ENCODE measurements at regions not wholly inside any gene's neighbourhood (a gene's known extent, or its start where the extent isn't known, plus 50 kb on each side); places are given as distances from the start of the nearest gene placed in this dataset.
"Not testable (repeated sequence)": the region's sequence is repeated elsewhere in the genome, so short reads cannot be mapped to it uniquely, and the experiment has no call there.

DNA sequence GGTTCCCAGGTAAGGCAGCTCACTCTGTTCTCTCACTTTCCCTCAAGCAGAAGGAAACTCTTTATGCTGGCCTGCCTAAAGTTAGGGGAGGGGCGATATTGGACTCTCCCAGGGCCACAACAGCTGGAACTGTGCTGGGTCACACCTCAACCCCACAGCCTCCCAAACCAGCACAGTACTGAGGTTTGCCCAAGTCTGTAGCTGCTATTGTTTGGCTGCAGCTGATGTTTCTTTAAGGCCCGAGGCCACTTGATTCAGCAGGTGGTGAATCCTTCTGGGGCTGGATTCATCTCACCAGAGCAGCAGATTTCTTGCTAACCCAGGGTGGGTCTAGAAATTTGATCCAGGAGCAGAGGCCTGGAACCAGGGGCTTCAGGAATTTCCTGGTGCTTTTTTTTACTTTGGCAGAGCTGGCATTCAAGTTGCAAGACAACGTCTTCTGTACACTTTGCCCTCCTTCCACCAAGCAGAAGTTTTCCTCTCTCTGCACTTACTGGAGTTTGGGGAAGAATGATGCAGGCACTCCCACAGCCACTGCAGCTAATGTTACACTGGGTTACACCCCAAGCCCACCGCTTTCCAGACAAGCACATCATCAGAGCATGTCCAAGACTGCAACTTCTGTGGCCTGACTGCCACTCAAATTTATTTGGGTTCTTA lies 544.7 kb upstream of the NDST4 start:
- no peak for DNase-seq (ENCODE audit: low read depth)

DNA sequence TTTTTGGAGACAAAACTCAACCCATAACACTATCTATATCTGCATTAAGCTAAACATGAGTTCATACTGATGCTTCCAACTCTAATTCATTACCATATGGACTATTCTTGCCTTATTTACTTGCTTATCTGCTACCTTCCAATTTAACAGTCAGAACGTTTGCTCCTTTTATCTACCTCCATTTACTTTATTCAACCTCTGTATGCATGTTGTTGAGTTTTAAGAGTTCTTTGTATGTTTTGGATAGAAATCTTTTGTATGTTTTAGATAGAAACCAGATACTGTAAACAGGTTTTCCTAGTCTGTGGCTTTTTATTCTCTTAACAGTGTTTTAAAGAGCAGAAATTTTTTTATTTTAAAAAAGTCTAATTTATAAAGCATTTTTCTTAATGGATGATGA lies 542.2 kb upstream of the NDST4 start:
- no peak for DNase-seq (ENCODE audit: low read depth)

DNA sequence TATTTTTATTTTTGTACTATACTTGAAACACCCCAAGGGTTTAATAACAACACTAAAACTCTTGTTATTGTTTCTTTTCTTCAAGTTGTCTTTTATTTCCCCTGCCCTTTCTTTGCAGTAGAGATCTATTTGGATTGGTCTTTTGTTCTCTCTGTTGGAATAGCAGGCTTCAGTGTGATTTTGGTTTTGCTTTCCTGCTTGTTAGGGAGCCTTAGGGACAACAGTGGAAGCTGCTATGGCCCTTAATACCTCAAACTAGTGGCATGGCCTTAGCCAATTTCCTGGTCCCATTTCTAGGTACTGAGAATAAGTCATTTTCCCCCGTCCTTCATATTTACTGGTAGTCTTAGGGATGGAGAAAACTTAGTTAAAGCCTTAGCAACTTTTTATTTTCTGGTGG lies 535.4 kb upstream of the NDST4 start:
- no peak for DNase-seq (ENCODE audit: low read depth)

DNA sequence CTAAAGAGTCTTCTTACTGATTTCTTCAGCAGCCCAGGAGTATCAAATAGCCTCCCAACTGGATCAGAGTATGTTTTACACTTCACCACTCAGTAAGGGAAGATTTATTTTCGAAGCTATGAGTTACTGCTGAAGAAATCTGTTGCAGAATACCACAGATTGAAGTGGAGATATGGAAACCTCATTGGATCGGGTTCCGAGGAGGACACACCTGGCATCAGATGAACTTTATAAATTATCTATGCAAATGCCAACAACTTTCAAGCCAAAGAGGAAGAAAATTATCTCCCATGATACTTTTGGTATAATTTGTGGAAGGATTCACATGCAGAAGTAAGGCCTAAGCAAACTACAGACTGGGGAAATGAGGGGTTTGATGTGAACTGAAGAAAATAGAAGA lies 515.9 kb upstream of the NDST4 start:
- no peak for DNase-seq (ENCODE audit: low read depth)

DNA sequence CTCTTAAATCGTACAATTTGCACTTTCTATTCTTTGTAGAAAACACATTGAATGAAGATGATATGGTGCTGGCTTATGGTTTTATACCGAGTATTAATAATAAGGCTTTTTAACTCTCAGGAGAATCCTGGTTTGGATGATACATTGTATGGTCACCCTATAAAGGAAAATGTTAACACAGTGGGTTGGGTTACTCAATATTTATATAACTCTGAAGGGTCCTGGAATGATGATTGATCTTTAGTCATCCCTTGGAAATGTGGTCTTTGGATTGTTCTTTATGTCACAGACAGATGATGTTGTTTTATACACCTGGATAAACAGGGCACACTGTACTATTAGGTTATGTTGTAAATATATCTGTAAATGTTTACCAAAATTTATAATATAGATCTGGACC lies 496.2 kb upstream of the NDST4 start:
- no peak for DNase-seq (ENCODE audit: low read depth)

DNA sequence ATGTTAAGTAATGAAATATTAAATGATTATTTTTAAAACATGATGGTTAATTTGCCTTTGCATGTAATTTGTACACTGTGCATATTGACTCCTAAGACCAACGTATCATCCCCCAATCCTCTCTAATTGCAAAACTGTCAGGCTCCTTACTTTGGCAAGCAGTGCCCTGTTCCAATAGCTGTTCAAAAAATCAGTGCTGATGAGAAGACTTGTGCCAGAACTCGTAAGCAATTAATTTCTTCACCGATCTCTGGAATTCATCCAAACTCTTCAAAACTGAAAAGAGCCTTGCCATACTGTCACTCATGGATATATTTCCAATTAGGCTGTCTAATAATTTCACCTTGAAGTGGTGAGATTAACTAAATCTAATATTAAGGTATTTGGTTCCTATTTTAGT lies 493.9 kb upstream of the NDST4 start:
- no peak for DNase-seq (ENCODE audit: low read depth)

DNA sequence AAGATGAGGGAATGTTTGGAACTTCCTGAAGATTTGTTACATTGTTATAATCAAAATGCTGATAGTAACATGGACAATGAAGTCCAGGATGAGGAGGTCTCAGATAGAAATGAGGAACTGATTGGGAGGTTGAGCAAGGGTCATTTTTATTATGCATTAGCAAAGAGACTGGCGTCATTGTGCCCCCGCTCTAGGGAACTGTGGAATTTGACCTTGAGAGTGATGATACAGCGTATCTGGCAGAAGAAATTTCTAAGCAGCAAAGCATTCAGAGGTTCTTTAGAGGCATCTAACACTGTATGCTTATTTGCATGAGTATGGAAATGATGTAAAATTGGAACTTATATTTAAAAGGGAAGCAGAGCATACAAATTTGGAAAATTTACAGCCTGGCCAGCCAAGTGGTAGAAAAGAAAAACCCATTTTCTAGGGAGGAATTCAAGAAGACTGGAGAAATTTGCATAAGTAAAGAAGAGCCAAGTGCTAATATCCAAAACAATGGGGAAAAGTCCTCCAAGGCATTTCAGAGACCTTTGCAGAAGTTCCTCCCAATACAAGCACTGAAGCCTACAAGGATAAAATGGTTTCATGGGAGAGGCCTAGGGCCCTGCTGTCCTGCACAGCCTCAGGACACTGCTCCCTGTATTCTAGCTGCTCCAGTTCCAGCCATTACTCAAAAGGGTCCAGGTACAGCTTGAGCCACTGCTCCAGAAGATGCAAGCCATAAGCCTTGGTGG lies 483.0 kb upstream of the NDST4 start:
- no peak for DNase-seq (ENCODE audit: low read depth)

DNA sequence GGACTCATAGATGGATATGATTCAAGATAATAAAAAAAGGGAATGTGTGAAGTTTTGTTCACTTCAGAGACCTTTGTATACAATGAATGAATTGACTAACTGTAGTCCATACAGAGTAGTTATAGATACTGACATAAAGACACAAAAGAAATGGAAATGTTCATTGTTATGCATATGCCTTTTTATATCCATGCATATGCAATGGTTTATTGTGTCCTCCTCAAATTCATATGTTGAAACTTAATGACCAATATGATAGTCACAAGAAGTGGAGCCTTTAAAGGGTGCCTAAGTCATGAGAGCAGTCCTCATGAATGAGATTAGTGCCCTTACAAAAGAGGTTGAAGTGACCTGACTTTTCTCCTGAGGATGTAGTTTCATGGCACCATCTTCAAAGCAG lies 467.5 kb upstream of the NDST4 start:
- DNase-seq (ENCODE audit: low read depth): no peak

DNA sequence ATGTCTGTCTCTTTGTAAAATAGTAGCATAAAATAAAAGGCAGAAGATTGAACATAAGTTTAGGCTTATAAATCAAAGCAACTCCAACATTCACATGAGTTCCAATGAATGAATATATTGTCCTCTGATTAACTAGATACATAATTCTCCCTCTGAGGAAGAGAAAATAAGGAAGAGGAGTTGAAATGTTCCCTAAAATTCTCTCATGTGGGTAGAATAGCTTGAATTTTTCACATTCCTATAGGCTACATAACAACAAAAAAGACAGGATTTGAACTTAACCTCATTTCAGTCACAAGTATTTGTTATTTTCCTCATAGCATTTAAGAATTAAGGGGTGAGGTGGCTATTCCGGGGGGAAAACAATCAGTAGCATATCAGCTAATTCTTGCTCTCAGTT lies 462.4 kb upstream of the NDST4 start:
- DNase-seq (ENCODE audit: low read depth): no peak

DNA sequence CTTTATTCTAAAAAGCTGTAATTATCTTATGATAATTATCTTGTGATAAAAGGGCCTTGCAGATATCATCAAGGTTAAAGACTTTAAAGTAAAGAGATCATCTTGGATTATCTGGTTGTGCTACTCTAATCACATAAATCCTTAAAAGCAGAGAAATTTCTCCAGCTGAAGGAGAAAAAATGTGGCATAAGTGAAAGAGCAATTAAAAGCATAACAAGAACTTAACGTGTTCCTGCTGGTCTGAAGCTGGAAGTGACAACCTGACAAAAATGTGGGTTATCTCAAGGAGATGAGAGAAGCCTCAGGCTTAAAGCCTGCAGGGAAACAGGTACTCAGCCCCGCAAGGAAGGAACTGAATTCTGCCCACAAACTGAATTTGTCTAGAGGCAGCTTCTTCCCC lies 449.1 kb upstream of the NDST4 start:
- no peak for DNase-seq (ENCODE audit: low read depth)

DNA sequence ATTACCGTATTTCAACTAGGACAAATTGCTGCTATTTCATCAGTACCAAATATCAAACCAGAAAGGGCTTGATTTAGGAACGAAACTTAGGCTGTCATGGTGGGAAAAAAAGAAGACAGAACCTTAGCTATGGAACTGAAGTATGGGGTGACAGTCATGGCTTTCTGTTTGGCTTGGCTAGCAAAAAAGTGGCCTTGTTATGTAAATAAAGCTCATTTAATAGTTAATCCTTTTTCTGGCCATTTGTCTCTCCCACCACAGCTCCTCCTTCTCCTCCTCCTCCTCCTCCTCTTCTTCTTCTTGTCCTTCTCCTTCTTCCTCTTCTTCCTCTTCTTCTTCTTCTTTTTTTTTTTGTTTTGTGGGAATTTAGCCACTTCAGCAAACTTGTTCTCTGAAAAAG lies 434.7 kb upstream of the NDST4 start:
- DNase-seq (ENCODE audit: low read depth): no peak

DNA sequence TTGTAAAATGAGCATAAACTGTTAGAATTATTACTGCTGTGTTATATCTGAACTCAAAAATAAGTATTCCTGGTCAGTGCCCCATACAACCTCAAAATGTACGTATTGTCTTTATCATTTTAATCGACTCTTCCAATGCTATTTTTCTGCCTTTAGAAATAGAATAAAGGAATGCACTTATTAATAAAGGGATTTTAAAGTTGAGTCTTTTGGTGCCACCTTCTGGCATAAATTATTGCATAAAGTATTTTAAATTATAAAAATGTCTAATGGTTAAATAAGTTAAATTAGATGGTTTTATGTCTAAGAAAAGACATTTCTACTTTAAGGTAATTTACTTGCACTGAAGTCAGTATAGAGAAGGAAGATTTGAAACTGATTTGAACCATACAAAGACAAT lies 424.0 kb upstream of the NDST4 start:
- no peak for DNase-seq (ENCODE audit: low read depth)

DNA sequence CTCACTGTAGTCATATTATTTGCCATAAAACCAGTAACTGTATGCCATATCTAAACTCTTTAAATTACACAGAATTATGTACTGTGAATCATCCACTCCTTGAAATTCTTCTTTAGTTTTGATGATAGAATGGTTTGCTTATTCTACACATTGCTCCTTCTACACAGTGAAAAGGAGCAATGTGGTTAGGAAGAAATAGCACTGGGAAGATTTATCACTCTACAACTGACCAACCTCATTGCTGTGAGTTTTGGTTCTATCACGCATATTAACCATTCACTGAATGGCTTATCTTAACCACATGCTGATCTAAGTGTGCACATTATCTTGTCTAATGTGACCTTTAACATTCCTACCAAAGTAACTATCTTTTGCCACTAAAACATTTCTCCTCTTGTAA lies 415.7 kb upstream of the NDST4 start:
- DNase-seq (ENCODE audit: low read depth): no peak

DNA sequence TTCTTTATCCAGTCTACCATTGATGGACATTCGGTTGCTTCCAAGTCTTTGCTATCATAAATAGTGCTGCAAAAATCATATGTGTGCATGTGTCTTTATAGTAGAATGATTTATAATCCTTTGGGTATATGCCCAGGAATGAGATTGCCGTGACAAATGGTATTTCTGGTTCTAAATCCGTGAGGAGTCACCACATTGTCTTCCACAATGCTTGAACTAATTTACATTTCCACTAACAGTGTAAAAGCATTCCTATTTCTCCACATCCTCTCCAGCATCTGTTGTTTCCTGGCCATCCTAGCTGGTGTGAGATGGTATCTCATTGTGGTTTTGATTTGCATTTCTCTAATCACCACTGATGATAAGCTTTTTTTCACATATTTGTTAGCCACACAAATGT lies 406.1 kb upstream of the NDST4 start:
- not testable (repeated sequence) for DNase-seq (ENCODE audit: low read depth)

DNA sequence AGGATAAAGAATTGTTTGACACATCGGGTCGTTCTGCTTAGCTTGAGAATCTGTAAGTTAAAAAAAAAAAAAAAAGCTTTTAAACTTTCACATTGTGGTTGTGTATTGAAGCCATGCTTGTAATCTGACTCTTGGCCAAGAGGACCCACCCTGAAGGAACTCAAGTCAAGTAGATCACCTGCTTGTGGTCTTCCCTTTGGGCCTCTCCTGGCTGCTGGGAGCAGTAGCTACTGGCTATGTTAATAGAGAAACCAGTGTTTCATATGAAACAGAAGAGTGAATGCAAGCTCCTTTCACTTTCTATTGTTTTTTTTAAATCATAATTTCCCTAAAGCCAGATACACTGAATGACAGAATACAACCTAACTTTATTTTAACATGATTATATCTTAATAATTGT lies 402.4 kb upstream of the NDST4 start:
- DNase-seq (ENCODE audit: low read depth): no peak

DNA sequence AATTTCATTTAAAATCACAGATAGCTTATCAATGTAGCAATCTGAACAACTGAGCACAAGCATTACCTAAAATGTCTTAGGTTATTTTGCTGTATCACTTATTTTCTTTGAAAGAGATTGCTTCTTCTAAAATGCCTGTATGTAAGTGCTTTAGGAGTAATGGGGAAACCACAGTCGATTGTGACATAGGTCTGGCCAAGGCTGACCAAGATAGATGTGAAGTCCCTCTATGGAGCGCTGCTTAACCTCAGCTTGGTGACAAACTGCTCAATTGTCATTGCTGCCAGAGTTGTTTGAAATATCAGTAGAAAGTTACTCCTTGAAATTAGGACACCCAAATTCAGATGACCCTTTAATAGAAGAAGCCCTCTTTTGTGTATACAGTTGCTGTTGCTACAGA lies 401.9 kb upstream of the NDST4 start:
- no peak for DNase-seq (ENCODE audit: low read depth)

DNA sequence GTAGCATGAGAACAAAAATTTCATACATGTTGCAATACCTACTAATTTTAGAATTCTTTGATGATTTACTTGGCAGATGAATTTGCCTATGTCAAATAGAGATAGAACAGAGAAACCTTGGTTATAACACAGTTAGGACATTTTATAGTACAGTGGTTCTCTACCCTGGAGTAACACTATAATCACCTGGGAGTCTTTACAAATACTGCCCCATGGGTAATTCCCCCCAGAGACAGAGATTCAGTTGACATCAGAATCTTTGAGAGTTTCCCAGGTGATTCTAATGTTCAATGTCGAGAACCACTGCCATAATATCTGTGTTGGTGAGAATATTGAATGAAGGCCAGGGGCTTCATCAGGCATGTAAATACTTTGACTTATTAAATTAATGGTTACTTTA lies 401.3 kb upstream of the NDST4 start:
- DNase-seq (ENCODE audit: low read depth): no peak

DNA sequence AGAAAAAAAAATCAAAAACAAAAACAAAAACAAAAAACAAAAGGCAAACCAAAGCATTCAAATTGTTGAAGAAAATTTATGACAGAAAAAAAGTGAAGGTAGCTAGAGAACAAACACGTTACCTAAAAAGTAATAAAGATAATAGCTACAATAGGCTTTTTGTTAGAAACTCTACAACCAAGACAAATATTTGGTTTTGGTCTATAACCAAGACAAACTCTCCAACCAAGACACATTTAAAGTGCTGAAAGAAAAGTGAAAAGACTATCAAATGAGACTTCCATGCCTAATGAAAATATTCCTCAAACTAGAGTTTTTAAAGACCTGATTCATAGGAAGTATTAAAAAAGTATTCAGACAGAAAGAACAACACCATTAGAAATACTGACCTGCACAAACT lies 391.9 kb upstream of the NDST4 start:
- DNase-seq (ENCODE audit: low read depth): no peak

DNA sequence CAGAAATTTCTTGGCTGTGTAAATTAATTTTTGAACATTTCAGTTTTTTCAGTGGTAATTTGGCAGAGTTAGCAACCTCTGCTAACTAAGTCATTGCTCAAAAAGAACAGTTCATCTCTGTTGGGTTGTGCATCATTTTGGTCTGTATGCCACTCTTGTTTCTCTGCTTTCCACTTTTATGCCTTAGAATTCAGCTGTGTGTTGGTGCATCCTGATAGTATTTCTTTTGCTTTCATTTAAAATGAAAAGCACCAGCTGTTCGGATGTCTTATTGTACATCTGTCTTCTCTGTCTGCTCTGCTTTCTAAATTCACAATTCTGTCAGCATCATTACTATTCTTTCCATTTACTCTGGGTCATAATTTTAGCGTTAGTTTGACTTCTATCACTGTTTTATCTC lies 388.2 kb upstream of the NDST4 start:
- no peak for DNase-seq (ENCODE audit: low read depth)

DNA sequence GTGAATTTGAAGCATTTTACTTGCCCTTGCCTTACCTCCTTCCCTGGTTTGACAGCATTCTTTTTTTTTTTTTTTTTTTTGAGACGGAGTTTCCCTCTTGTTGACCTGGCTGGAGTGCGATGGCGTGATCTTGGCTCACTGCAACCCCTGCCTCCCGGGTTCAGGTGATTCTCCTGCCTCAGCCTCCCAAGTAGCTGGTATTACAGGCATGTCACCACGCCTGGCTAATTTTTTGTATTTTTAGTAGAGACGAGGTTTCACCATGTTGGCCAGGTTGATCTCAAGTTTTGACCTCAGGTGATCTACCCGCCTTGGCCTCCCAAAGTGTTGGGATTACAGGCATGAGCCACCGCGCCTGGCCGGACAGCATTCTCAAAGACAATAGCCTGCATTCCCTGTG lies 380.4 kb upstream of the NDST4 start:
- DNase-seq (ENCODE audit: low read depth): not testable (repeated sequence)

DNA sequence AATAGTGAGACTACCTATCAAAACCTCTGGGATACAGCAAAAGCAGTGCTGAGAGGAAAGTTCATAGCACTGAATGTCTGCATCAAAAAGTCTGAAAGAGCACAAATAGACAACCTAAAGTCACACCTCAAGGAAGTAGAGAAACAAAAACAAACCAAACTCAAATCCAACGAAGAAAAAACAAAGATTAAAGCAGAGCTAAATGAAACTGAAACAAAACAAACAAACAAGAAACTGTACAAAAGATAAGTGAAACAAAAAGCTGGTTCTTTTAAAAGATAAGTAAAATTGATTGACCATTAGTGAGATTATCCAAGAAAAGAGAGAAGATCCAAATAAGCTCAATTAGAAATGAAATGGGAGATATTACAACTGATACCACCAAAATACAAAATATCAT lies 378.3 kb upstream of the NDST4 start:
- no peak for DNase-seq (ENCODE audit: low read depth)

DNA sequence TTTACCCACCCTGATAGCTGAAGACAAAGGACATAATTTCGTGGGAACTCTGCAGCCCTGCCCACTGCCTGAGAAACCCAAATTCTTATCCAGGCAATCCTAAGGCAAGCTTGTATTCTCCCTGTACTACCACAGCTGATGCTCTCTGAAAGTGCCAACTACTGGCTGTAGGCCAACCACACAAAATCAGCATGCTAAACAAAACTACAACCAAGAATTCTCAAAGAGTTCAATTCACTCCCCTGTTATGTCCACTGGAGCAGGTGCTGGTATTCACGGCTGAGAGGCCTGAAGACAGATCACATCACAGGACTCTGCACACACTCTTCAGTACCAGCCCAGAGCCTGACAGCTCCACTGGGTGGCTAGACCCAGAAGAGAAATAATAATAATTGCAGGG lies 375.9 kb upstream of the NDST4 start:
- no peak for DNase-seq (ENCODE audit: low read depth)

DNA sequence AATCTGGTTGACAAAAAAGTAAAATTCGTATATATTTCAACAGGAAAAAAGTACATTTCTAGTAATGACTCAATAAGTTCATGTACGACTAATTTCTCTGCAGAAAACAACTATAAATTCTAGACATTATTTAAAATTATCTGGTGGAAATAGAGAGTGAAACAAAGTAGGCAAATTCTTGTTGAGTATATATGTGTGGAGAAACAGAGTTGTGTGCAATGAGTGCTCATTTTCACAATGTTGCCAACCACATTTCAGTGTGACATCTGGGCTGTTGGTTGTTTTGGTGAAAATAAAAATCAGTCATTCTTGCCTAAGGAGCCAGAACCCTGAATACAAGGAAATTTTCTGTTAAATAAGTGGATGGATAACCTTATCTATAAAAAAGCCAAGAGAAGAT lies 372.0 kb upstream of the NDST4 start:
- DNase-seq (ENCODE audit: low read depth): no peak

DNA sequence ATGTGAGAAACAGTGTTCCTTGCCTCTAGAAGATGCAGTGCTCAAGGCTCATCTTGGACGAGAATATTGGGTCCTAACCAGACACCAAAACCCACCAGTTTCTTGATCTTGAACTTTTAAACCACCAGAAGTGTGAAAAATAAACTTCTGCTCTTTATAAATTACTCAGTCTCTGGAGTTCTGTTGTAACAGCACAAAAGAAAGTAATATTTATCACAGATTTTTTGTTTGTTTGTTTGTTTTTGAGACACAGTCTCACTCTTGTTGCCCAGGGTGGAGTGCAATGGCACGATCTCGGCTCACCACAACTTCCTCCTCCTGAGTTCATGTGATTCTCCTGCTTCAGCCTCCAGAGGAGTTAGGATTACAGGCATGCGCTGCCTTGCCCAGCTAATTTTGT lies 371.1 kb upstream of the NDST4 start:
- DNase-seq (ENCODE audit: low read depth): no peak
